ENCODE measurements at regions not wholly inside any gene's neighbourhood (a gene's known extent, or its start where the extent isn't known, plus 50 kb on each side); places are given as distances from the start of the nearest gene placed in this dataset.

DNA sequence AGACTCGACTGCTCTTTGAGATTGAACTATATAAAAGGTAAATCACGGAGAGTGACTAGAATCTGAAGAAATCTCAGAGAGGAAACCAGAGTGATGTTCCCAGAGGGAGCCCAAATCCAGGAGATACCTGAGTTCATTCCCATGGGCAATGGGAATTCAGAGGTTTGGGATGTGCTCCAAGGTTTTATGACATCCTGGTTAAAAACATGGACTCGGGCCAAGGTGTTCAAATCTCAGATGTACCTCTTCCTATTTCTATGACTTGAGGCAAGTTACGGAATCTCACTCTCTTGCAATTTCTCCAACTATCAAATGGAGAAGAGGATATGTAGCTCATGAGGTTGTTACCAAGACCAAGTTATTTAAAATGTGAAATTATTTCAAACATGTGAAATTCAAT lies 54.5 kb upstream of the RAB18 start:
- TF ChIP-seq CTCF (conservative IDR thresholded peaks at IDR 0.05; ENCODE audit: low read depth, low read length) (no peak), MAZ (IDR thresholded peaks at IDR 0.05; ENCODE audit: borderline replicate concordance, low read depth, low read length) (no peak), POLR2A (IDR thresholded peaks at IDR 0.05; ENCODE audit: low read depth, low read length) (no peak)
